ENCODE measurements at regions not wholly inside any gene's neighbourhood (a gene's known extent, or its start where the extent isn't known, plus 50 kb on each side); places are given as distances from the start of the nearest gene placed in this dataset.

DNA sequence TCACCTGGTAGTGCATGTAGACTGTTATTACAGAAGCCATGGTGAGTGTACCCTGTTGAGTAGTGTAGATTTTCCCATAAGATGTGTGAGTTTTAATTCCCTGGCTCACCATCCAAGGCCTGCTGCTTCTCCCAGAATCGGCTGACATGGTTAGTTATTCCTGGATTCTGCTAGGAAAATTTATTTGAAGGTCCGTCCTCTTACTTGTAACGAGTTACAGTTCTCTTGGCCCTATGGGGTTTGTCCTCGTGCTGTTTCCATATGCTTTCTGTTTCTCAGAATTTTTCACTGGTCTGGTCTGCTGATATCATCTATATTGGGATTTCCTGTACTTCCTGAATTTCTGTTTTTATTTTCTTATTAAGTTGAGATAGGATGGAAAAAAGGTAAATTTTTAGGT lies 423.3 kb upstream of the RGS6 start:
- TF ChIP-seq, protein P1, sequence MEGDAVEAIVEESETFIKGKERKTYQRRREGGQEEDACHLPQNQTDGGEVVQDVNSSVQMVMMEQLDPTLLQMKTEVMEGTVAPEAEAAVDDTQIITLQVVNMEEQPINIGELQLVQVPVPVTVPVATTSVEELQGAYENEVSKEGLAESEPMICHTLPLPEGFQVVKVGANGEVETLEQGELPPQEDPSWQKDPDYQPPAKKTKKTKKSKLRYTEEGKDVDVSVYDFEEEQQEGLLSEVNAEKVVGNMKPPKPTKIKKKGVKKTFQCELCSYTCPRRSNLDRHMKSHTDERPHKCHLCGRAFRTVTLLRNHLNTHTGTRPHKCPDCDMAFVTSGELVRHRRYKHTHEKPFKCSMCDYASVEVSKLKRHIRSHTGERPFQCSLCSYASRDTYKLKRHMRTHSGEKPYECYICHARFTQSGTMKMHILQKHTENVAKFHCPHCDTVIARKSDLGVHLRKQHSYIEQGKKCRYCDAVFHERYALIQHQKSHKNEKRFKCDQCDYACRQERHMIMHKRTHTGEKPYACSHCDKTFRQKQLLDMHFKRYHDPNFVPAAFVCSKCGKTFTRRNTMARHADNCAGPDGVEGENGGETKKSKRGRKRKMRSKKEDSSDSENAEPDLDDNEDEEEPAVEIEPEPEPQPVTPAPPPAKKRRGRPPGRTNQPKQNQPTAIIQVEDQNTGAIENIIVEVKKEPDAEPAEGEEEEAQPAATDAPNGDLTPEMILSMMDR (conservative IDR thresholded peaks at IDR 0.05; ENCODE audit: low read depth, low read length), result no peak
- H3K4me2 ChIP-seq, result no peak overlapping the region
- H3K4me3 ChIP-seq (IDR thresholded peaks at IDR 0.05; ENCODE audit: insufficient read depth, low read depth, low read length), result no peak overlapping the region
- H3K4me1 ChIP-seq (ENCODE audit: low read depth, poor library complexity, severe bottlenecking), result no peaks in the 10 kb centered on the region
- H3K27me3 ChIP-seq (ENCODE audit: insufficient read depth, low read depth), result no peaks in the 10 kb centered on the region
- no peaks in the 10 kb centered on the region for H4K20me1 ChIP-seq (ENCODE audit: insufficient read depth)
- H3K36me3 ChIP-seq (ENCODE audit: insufficient read depth), result no peaks in the 10 kb centered on the region
- no peak overlapping the region for H2AFZ ChIP-seq (ENCODE audit: low read depth)
- H3K27ac ChIP-seq, result no peak overlapping the region
- no peaks in the 10 kb centered on the region for H3K79me2 ChIP-seq (ENCODE audit: insufficient read depth, low read depth)
- H3K9ac ChIP-seq, result no peak overlapping the region

DNA sequence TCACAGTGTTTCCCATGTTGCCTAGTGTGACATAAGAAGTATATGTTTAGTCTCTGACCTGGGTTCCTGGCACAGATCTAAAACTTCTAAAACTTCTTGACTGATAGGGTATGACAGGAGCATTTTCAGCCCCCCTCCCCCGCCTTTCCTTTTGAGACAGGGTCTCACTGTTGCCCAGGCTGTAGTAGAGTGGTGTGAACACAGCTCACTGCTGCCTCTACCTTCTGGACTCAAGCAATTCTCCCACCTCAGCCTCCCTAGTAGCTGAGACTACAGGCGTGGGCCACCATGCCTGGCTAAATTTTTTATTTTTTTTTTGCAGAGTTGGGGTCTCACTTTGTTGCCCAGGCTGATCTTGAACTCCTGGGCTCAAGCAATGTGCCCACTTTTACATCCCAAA lies 421.1 kb upstream of the RGS6 start:
- Histone ChIP-seq H3K36me3 (ENCODE audit: insufficient read depth) (no peaks in the 10 kb centered on the region), H3K4me3 (IDR thresholded peaks at IDR 0.05; ENCODE audit: insufficient read depth, low read depth, low read length) (no peak overlapping the region), H3K4me2 (no peak overlapping the region), H3K27me3 (ENCODE audit: insufficient read depth, low read depth) (no peaks in the 10 kb centered on the region), H3K9ac (no peak overlapping the region), H2AFZ (ENCODE audit: low read depth) (no peak overlapping the region), H4K20me1 (ENCODE audit: insufficient read depth) (no peaks in the 10 kb centered on the region), H3K79me2 (ENCODE audit: insufficient read depth, low read depth) (no peaks in the 10 kb centered on the region), H3K27ac (no peak overlapping the region), H3K4me1 (ENCODE audit: low read depth, poor library complexity, severe bottlenecking) (no peaks in the 10 kb centered on the region)
- TF ChIP-seq, protein P1 (conservative IDR thresholded peaks at IDR 0.05; ENCODE audit: low read depth, low read length), result no peak

DNA sequence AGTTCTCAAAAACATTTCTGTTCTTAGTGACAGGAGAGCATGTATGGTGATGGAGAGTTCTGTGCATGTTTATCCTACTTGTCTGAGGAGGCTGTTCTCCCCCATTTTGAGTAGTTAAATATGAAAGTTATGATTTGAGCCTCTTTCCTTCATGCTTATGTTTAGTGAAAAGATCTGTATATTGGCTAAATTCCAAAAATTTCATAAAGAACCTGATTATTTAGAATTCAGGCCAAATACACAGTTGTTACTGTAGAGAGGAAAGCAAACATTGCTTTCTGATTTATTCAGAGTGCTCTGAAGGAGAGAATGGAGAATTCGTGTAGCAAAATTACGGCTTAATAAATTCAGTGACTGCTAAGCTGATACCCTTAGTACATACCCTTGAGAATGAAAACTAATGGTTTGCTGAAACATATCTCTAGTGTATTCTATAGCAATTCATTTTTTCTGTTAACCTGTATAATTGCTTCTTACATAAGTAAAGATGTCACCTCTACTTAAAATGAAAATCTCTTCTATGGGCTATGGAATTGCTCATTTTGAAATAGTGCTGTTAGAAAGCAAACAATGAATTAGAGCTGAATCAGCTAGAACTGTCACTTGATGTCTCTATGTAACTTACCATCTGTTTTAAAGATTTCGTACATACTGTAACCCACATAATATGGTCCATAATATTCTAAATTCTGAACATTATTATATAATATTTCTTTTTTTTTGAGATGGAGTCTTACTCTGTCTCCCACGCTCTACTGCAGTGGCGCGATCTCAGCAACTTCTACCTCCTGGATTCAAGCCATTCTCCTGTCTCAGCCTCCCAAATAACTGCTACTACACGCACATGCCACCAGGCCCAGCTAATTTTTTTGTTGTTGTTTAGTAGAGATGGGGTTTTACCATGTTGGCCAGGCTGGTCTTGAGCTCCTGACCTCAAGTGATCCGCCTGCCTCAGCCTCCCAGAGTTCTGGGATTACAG lies 417.0 kb upstream of the RGS6 start:
- H3K9ac ChIP-seq, result no peak overlapping the region
- H3K79me2 ChIP-seq (ENCODE audit: insufficient read depth, low read depth), result no peaks in the 10 kb centered on the region
- H3K4me2 ChIP-seq, result no peak overlapping the region
- H3K27me3 ChIP-seq (ENCODE audit: insufficient read depth, low read depth), result no peaks in the 10 kb centered on the region
- H3K4me1 ChIP-seq (ENCODE audit: low read depth, poor library complexity, severe bottlenecking), result no peaks in the 10 kb centered on the region
- H3K36me3 ChIP-seq (ENCODE audit: insufficient read depth), result no peaks in the 10 kb centered on the region
- TF ChIP-seq, protein P1 (conservative IDR thresholded peaks at IDR 0.05; ENCODE audit: low read depth, low read length), result no peak
- no peak overlapping the region for H2AFZ ChIP-seq (ENCODE audit: low read depth)
- no peak overlapping the region for H3K27ac ChIP-seq
- no peak overlapping the region for H3K4me3 ChIP-seq (IDR thresholded peaks at IDR 0.05; ENCODE audit: insufficient read depth, low read depth, low read length)
- no peaks in the 10 kb centered on the region for H4K20me1 ChIP-seq (ENCODE audit: insufficient read depth)

GRCh38 chr14:71521238-71522135 lies 410.7 kb upstream of the RGS6 start:
- TF ChIP-seq, protein P1 (conservative IDR thresholded peaks at IDR 0.05; ENCODE audit: low read depth, low read length), result no peak
- no peaks in the 10 kb centered on the region for H3K36me3 ChIP-seq (ENCODE audit: insufficient read depth)
- no peak overlapping the region for H2AFZ ChIP-seq (ENCODE audit: low read depth)
- no peak overlapping the region for H3K27ac ChIP-seq
- no peaks in the 10 kb centered on the region for H3K27me3 ChIP-seq (ENCODE audit: insufficient read depth, low read depth)
- H3K4me3 ChIP-seq (IDR thresholded peaks at IDR 0.05; ENCODE audit: insufficient read depth, low read depth, low read length), result no peak overlapping the region
- no peaks in the 10 kb centered on the region for H4K20me1 ChIP-seq (ENCODE audit: insufficient read depth)
- H3K79me2 ChIP-seq (ENCODE audit: insufficient read depth, low read depth), result no peaks in the 10 kb centered on the region
- H3K9ac ChIP-seq, result no peak overlapping the region
- no peaks in the 10 kb centered on the region for H3K4me1 ChIP-seq (ENCODE audit: low read depth, poor library complexity, severe bottlenecking)
- no peak overlapping the region for H3K4me2 ChIP-seq
